ENCODE measurements at regions not wholly inside any gene's neighbourhood (a gene's known extent, or its start where the extent isn't known, plus 50 kb on each side); places are given as distances from the start of the nearest gene placed in this dataset.

- DNase-seq: no peak
Observed at GRCh38 chr13:88103824-88104223, 432.7 kb downstream of the SLITRK5 start.

- no peak for DNase-seq
Observed at GRCh38 chr13:88104576-88104975, 433.4 kb downstream of the SLITRK5 start.

- DNase-seq: no peak
Observed at GRCh38 chr13:88107570-88107969, 436.4 kb downstream of the SLITRK5 start.

GRCh38 chr13:88112526-88112925 lies 441.4 kb downstream of the SLITRK5 start:
- no peak for DNase-seq

- no peak for DNase-seq
Observed at GRCh38 chr13:88115976-88116375, 444.8 kb downstream of the SLITRK5 start.

- no peak for DNase-seq
Observed at GRCh38 chr13:88118952-88119351, 447.8 kb downstream of the SLITRK5 start.

GRCh38 chr13:88124142-88124541 lies 453.0 kb downstream of the SLITRK5 start:
- DNase-seq: no peak

- DNase-seq: no peak
Observed at GRCh38 chr13:88125055-88125454, 453.9 kb downstream of the SLITRK5 start.

- DNase-seq: no peak
Observed at GRCh38 chr13:88136098-88136790, 465.1 kb downstream of the SLITRK5 start.

- no peak for DNase-seq
Observed at GRCh38 chr13:88142653-88143052, 471.5 kb downstream of the SLITRK5 start.

- DNase-seq: no peak
Observed at GRCh38 chr13:88144580-88144979, 473.4 kb downstream of the SLITRK5 start.

GRCh38 chr13:88153353-88153752 lies 482.2 kb downstream of the SLITRK5 start:
- no peak for DNase-seq

GRCh38 chr13:88154001-88154400 lies 482.8 kb downstream of the SLITRK5 start:
- no peak for DNase-seq

- DNase-seq: no peak
Observed at GRCh38 chr13:88162076-88162702, 491.0 kb downstream of the SLITRK5 start.

GRCh38 chr13:88176231-88176630 lies 505.1 kb downstream of the SLITRK5 start:
- DNase-seq: no peak

GRCh38 chr13:88183440-88183839 lies 512.3 kb downstream of the SLITRK5 start:
- no peak for DNase-seq

GRCh38 chr13:88188986-88189385 lies 517.8 kb downstream of the SLITRK5 start:
- DNase-seq: no peak

- DNase-seq: no peak
Observed at GRCh38 chr13:88189728-88190127, 518.6 kb downstream of the SLITRK5 start.

GRCh38 chr13:88196106-88196505 lies 524.9 kb downstream of the SLITRK5 start:
- DNase-seq: no peak

- DNase-seq: no peak
Observed at GRCh38 chr13:88217372-88217771, 546.2 kb downstream of the SLITRK5 start.

- DNase-seq: no peak
Observed at GRCh38 chr13:88217883-88218282, 546.7 kb downstream of the SLITRK5 start.

GRCh38 chr13:88223958-88224357 lies 552.8 kb downstream of the SLITRK5 start:
- no peak for DNase-seq

GRCh38 chr13:88235441-88235840 lies 564.3 kb downstream of the SLITRK5 start:
- DNase-seq: no peak

- no peak for DNase-seq
Observed at GRCh38 chr13:88246239-88246638, 575.1 kb downstream of the SLITRK5 start.

- DNase-seq: no peak
Observed at GRCh38 chr13:88248393-88248792, 577.2 kb downstream of the SLITRK5 start.
